ENCODE measurements at regions not wholly inside any gene's neighbourhood (a gene's known extent, or its start where the extent isn't known, plus 50 kb on each side); places are given as distances from the start of the nearest gene placed in this dataset.

GRCh38 chr9:73577848-73578247 lies 426.2 kb downstream of the ANXA1 start:
- no peak for DNase-seq
- intact Hi-C loops (cut with DNase I): no loop called here

GRCh38 chr9:73579823-73580222 lies 428.2 kb downstream of the ANXA1 start:
- Histone ChIP-seq H3K27me3 (ENCODE audit: insufficient read depth in 3 of 3, low read length in 2 of 3) (no peaks in the 10 kb centered on the region), H3K9me3 (no peaks in the 10 kb centered on the region), H3K36me3 (ENCODE audit: insufficient read depth in 1 of 2, low read depth in 1 of 2) (no peaks in the 10 kb centered on the region), H3K4me3 (no peak overlapping the region), H3K4me1 (no peaks in the 10 kb centered on the region), H3K27ac (no peak overlapping the region)
- intact Hi-C loops (cut with DNase I): no loop called here
- no peak for ATAC-seq
- TF ChIP-seq CTCF (IDR thresholded peaks at IDR 0.05): no peak
- WGBS, 3 donors: 82 to 87% (median 84%) methylated on average over 2 of the region's 2 CpGs
- no peak for DNase-seq

More at GRCh38 chr9:73577848-73578247, 426.2 kb downstream of the ANXA1 start:
- Histone ChIP-seq H3K27ac (no peak overlapping the region), H3K4me1 (no peaks in the 10 kb centered on the region), H3K27me3 (ENCODE audit: insufficient read depth in 3 of 3, low read length in 2 of 3) (no peaks in the 10 kb centered on the region), H3K4me3 (no peak overlapping the region), H3K36me3 (ENCODE audit: insufficient read depth in 1 of 2, low read depth in 1 of 2) (no peaks in the 10 kb centered on the region), H3K9me3 (no peaks in the 10 kb centered on the region)
- WGBS, 3 donors: 34 to 54% (median 49%) methylated on average over 3 of the region's 3 CpGs
- ATAC-seq: no peak
- TF ChIP-seq CTCF (IDR thresholded peaks at IDR 0.05): no peak

- H3K9me3 ChIP-seq: no peaks in the 10 kb centered on the region
- no peaks in the 10 kb centered on the region for H3K36me3 ChIP-seq (ENCODE audit: insufficient read depth in 1 of 2, low read depth in 1 of 2)
- H3K27ac ChIP-seq: no peak overlapping the region
- intact Hi-C loops (cut with DNase I): no loop called here
- DNase-seq (no peak), ATAC-seq (no peak)
- no peak overlapping the region for H3K4me3 ChIP-seq
- TF ChIP-seq CTCF (IDR thresholded peaks at IDR 0.05): no peak
- no peaks in the 10 kb centered on the region for H3K27me3 ChIP-seq (ENCODE audit: insufficient read depth in 3 of 3, low read length in 2 of 3)
- no peaks in the 10 kb centered on the region for H3K4me1 ChIP-seq
These were observed 431.9 kb downstream of the ANXA1 start for GRCh38 chr9:73583576-73583975.

GRCh38 chr9:73595036-73595545 lies 443.4 kb downstream of the ANXA1 start:
- Histone ChIP-seq H3K27me3 (ENCODE audit: insufficient read depth in 3 of 3, low read length in 2 of 3) (no peaks in the 10 kb centered on the region), H3K27ac (no peak overlapping the region), H3K36me3 (ENCODE audit: insufficient read depth in 1 of 2, low read depth in 1 of 2) (no peaks in the 10 kb centered on the region), H3K4me1 (no peaks in the 10 kb centered on the region), H3K9me3 (no peaks in the 10 kb centered on the region), H3K4me3 (no peak overlapping the region)
- DNase-seq (no peak), ATAC-seq (no peak)
- WGBS, 3 donors: 58 to 67% (median 58%) methylated on average over 3 of the region's 3 CpGs
- intact Hi-C loops (cut with DNase I): no loop called here
- TF ChIP-seq CTCF (IDR thresholded peaks at IDR 0.05): no peak

- ATAC-seq: no peak
- Histone ChIP-seq H3K36me3 (ENCODE audit: insufficient read depth in 1 of 2, low read depth in 1 of 2) (no peaks in the 10 kb centered on the region), H3K4me1 (no peaks in the 10 kb centered on the region), H3K27ac (no peak overlapping the region), H3K9me3 (no peaks in the 10 kb centered on the region), H3K4me3 (no peak overlapping the region), H3K27me3 (ENCODE audit: insufficient read depth in 3 of 3, low read length in 2 of 3) (no peaks in the 10 kb centered on the region)
- no peak for DNase-seq
- intact Hi-C loops (cut with DNase I): no loop called here
- no peak for TF ChIP-seq CTCF (IDR thresholded peaks at IDR 0.05)
- 53 to 72% (median 64%) methylated on average over 1 of the region's 1 CpG for WGBS, 3 donors
These were observed 444.7 kb downstream of the ANXA1 start for GRCh38 chr9:73596321-73596720.

All from psoas muscle (tissue), 7 donors.